ENCODE measurements at regions not wholly inside any gene's neighbourhood (a gene's known extent, or its start where the extent isn't known, plus 50 kb on each side); places are given as distances from the start of the nearest gene placed in this dataset.

DNA sequence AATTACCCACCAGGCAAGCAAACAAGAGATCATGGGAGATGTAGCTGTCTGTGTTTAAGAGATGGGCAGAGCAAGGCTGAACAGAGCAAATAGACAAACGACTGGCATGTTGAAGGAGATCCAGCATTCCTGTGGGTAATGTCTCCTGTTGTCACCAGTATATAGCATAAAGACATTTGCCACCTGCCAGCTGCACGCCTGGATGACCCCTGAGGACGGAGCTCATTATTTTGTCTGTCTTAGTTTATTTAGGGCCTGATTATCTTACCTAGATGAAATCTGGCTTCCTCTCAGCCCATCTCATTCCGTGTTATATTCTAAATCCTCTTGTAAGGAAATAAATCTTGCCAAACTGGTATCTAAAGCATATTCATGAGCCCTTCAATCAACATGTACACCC lies 510.3 kb upstream of the LINC00305 start:
- Histone ChIP-seq H3K9ac (ENCODE audit: low read length) (no peak overlapping the region), H3K4me1 (ENCODE audit: control insufficient read depth, insufficient read depth, low read length) (no peaks in the 10 kb centered on the region), H3K27me3 (ENCODE audit: control insufficient read depth, insufficient read depth, low read length) (no peaks in the 10 kb centered on the region), H3K9me3 (ENCODE audit: control insufficient read depth, insufficient read depth, low read depth, low read length) (no peaks in the 10 kb centered on the region), H3K4me3 (ENCODE audit: low read depth, low read length) (no peak overlapping the region), H3K27ac (ENCODE audit: low read depth, low read length) (no peak overlapping the region), H3K36me3 (ENCODE audit: control insufficient read depth, insufficient read depth, low read length) (no peaks in the 10 kb centered on the region)

DNA sequence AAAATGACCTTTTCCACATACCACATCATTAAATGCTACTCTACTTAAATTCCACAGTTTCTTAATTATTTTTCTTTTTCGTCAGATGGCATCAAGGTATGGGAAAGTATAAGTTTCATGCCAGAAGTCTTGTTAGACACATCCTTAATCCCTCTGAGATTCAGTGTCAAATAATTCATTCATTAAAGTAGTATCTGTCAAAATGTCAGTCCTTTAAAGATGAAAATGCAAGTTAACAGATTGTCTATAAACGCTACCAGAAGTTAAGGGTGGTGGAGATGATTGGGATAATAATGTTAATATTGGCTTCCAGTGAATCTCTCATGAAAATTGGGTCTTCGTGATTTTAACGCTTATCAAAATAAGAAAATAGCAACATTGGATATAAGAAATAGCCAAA lies 504.2 kb upstream of the LINC00305 start:
- Histone ChIP-seq H3K9ac (ENCODE audit: low read length) (no peak overlapping the region), H3K4me3 (ENCODE audit: low read depth, low read length) (no peak overlapping the region), H3K27me3 (ENCODE audit: control insufficient read depth, insufficient read depth, low read length) (no peaks in the 10 kb centered on the region), H3K9me3 (ENCODE audit: control insufficient read depth, insufficient read depth, low read depth, low read length) (no peaks in the 10 kb centered on the region), H3K4me1 (ENCODE audit: control insufficient read depth, insufficient read depth, low read length) (no peaks in the 10 kb centered on the region), H3K27ac (ENCODE audit: low read depth, low read length) (no peak overlapping the region), H3K36me3 (ENCODE audit: control insufficient read depth, insufficient read depth, low read length) (no peaks in the 10 kb centered on the region)

DNA sequence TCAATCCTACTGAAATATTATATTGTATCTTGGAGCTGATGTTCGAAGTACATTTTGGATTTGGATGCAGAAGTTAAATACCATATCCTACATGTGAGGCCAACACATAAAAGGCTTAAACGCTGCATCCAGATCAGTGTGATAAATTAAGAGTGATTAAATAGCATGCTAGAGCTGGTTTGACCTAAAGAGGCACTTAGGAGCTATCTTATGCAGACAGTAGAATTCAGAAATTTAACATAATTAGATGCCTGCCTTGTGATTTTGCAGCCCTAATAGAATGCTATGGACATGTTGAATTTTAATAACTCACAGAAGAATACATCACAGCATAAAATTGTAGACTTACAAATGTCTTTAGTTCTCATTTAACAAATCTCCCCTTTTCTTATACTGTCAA lies 501.2 kb upstream of the LINC00305 start:
- no peaks in the 10 kb centered on the region for H3K36me3 ChIP-seq (ENCODE audit: control insufficient read depth, insufficient read depth, low read length)
- H3K27me3 ChIP-seq (ENCODE audit: control insufficient read depth, insufficient read depth, low read length) = no peaks in the 10 kb centered on the region
- H3K4me3 ChIP-seq (ENCODE audit: low read depth, low read length) = no peak overlapping the region
- H3K9ac ChIP-seq (ENCODE audit: low read length) = no peak overlapping the region
- no peaks in the 10 kb centered on the region for H3K4me1 ChIP-seq (ENCODE audit: control insufficient read depth, insufficient read depth, low read length)
- no peaks in the 10 kb centered on the region; the same call in 1 of the 2 replicates for H3K9me3 ChIP-seq (ENCODE audit: control insufficient read depth, insufficient read depth, low read depth, low read length)
- H3K27ac ChIP-seq (ENCODE audit: low read depth, low read length) = no peak overlapping the region

- Histone ChIP-seq H3K27me3 (ENCODE audit: control insufficient read depth, insufficient read depth, low read length) (no peaks in the 10 kb centered on the region), H3K4me1 (ENCODE audit: control insufficient read depth, insufficient read depth, low read length) (no peaks in the 10 kb centered on the region), H3K9me3 (ENCODE audit: control insufficient read depth, insufficient read depth, low read depth, low read length) (no peaks in the 10 kb centered on the region; the same call in 1 of the 2 replicates), H3K4me3 (ENCODE audit: low read depth, low read length) (no peak overlapping the region), H3K36me3 (ENCODE audit: control insufficient read depth, insufficient read depth, low read length) (no peaks in the 10 kb centered on the region), H3K9ac (ENCODE audit: low read length) (no peak overlapping the region), H3K27ac (ENCODE audit: low read depth, low read length) (no peak overlapping the region)
Observed at GRCh38 chr18:64645753-64646152, 496.9 kb upstream of the LINC00305 start.

DNA sequence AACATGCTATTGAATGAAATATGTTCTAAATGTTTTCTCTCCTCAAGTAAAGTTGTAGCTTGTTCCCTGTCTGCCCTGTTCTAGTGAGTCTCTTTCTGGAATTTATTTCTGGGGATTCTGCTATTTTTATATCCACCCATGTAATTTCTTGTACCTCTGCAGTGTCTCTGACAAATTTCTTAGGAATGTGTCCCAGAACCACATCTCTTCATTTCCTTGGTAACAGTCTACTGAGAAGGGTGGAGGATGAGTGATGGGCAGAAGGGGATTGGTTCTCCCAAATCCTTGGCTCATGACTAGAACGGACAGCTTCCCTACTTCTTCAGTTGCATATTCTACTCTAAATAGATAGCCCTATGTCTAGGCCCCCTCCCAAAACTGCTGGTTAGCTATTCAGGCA lies 490.6 kb upstream of the LINC00305 start:
- Histone ChIP-seq H3K4me3 (ENCODE audit: low read depth, low read length) (no peak overlapping the region), H3K27me3 (ENCODE audit: control insufficient read depth, insufficient read depth, low read length) (no peaks in the 10 kb centered on the region), H3K4me1 (ENCODE audit: control insufficient read depth, insufficient read depth, low read length) (no peaks in the 10 kb centered on the region), H3K36me3 (ENCODE audit: control insufficient read depth, insufficient read depth, low read length) (no peaks in the 10 kb centered on the region), H3K27ac (ENCODE audit: low read depth, low read length) (no peak overlapping the region), H3K9me3 (ENCODE audit: control insufficient read depth, insufficient read depth, low read depth, low read length) (no peaks in the 10 kb centered on the region), H3K9ac (ENCODE audit: low read length) (no peak overlapping the region)

DNA sequence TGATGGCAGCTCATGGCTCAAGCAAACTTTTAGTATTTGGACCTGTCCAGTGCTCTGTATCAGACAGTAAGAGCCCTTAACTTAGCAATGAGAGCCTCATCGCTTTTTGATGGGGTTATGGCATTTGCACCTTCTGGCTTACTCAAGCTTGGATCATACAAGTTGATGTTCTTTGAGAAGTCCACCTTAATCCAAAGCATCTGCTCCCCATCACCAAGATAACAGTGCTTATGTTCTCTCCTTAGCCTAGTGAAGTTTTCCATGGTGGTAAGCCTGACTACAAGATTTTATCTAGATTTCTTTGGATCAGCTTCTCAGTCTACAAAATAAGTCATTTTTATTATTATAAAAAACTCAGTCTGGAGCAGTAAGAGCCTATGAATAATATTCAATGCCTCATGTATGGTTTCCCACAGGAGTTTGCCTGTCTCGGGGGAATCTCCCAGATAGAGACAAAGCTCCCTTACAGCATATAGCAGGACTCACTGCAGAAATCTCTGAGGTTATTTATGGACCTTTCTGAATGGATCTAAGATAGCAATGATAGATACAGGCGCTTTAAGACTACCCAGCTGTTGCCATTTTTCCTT lies 472.2 kb upstream of the LINC00305 start:
- Histone ChIP-seq H3K36me3 (ENCODE audit: control insufficient read depth, insufficient read depth, low read length) (no peaks in the 10 kb centered on the region), H3K4me1 (ENCODE audit: control insufficient read depth, insufficient read depth, low read length) (no peaks in the 10 kb centered on the region), H3K9ac (ENCODE audit: low read length) (no peak overlapping the region), H3K27ac (ENCODE audit: low read depth, low read length) (no peak overlapping the region), H3K27me3 (ENCODE audit: control insufficient read depth, insufficient read depth, low read length) (no peaks in the 10 kb centered on the region), H3K4me3 (ENCODE audit: low read depth, low read length) (no peak overlapping the region), H3K9me3 (ENCODE audit: control insufficient read depth, insufficient read depth, low read depth, low read length) (no peaks in the 10 kb centered on the region)

- no peaks in the 10 kb centered on the region for H3K36me3 ChIP-seq (ENCODE audit: control insufficient read depth, insufficient read depth, low read length)
- H3K9ac ChIP-seq (ENCODE audit: low read length) = no peak overlapping the region
- H3K27me3 ChIP-seq (ENCODE audit: control insufficient read depth, insufficient read depth, low read length) = no peaks in the 10 kb centered on the region
- no peaks in the 10 kb centered on the region for H3K4me1 ChIP-seq (ENCODE audit: control insufficient read depth, insufficient read depth, low read length)
- H3K27ac ChIP-seq (ENCODE audit: low read depth, low read length) = no peak overlapping the region
- H3K9me3 ChIP-seq (ENCODE audit: control insufficient read depth, insufficient read depth, low read depth, low read length) = no peaks in the 10 kb centered on the region
- no peak overlapping the region for H3K4me3 ChIP-seq (ENCODE audit: low read depth, low read length)
Observed at GRCh38 chr18:64618390-64618789, 469.5 kb upstream of the LINC00305 start.

GRCh38 chr18:64615021-64615420 lies 466.1 kb upstream of the LINC00305 start:
- H3K9me3 ChIP-seq (ENCODE audit: control insufficient read depth, insufficient read depth, low read depth, low read length) = no peaks in the 10 kb centered on the region
- H3K27ac ChIP-seq (ENCODE audit: low read depth, low read length) = no peak overlapping the region
- no peaks in the 10 kb centered on the region for H3K27me3 ChIP-seq (ENCODE audit: control insufficient read depth, insufficient read depth, low read length)
- H3K36me3 ChIP-seq (ENCODE audit: control insufficient read depth, insufficient read depth, low read length) = no peaks in the 10 kb centered on the region
- no peaks in the 10 kb centered on the region for H3K4me1 ChIP-seq (ENCODE audit: control insufficient read depth, insufficient read depth, low read length)
- no peak overlapping the region for H3K9ac ChIP-seq (ENCODE audit: low read length)
- no peak overlapping the region for H3K4me3 ChIP-seq (ENCODE audit: low read depth, low read length)

DNA sequence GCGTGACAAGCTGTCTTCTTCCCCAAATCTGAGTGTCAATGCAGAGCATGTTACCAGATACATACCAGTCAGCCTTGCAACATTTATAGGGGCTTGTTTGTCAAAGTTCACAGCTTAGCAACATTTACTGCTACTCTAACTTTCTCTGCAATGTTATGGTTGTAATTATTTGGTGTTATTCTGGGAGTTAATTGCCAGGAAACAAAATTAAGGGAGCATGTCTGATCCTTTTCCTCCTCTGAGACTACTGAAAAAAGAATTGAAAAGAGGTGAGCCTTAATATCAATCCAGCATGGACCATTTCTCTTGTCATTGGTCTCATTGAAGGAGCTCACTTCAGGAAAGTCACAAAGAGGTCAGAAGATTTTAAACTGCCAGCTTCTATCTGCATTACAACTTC lies 465.6 kb upstream of the LINC00305 start:
- no peaks in the 10 kb centered on the region for H3K27me3 ChIP-seq (ENCODE audit: control insufficient read depth, insufficient read depth, low read length)
- H3K4me1 ChIP-seq (ENCODE audit: control insufficient read depth, insufficient read depth, low read length) = no peaks in the 10 kb centered on the region
- no peaks in the 10 kb centered on the region for H3K9me3 ChIP-seq (ENCODE audit: control insufficient read depth, insufficient read depth, low read depth, low read length)
- H3K4me3 ChIP-seq (ENCODE audit: low read depth, low read length) = no peak overlapping the region
- H3K9ac ChIP-seq (ENCODE audit: low read length) = no peak overlapping the region
- H3K36me3 ChIP-seq (ENCODE audit: control insufficient read depth, insufficient read depth, low read length) = no peaks in the 10 kb centered on the region
- H3K27ac ChIP-seq (ENCODE audit: low read depth, low read length) = no peak overlapping the region

DNA sequence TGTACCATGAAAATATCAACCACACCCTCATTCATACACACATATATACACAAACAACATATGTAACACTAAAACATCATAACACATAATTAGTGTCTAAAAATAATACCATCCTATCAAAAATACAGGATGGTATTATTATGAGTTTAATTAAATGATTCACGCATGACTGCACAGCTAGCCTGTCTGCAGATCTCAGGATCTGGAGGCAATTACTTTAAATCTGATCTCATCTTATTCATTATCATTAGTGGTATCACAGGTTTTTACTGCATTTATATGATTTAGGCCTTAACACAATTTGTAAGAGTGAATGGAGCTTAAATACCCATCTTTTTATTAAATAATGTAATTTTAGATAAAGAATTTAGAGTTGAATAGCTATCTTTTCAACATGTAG lies 443.4 kb upstream of the LINC00305 start:
- H3K9me3 ChIP-seq (ENCODE audit: control insufficient read depth, insufficient read depth, low read depth, low read length) = no peaks in the 10 kb centered on the region
- H3K36me3 ChIP-seq (ENCODE audit: control insufficient read depth, insufficient read depth, low read length) = no peaks in the 10 kb centered on the region
- H3K27ac ChIP-seq (ENCODE audit: low read depth, low read length) = no peak overlapping the region
- no peaks in the 10 kb centered on the region for H3K4me1 ChIP-seq (ENCODE audit: control insufficient read depth, insufficient read depth, low read length)
- H3K27me3 ChIP-seq (ENCODE audit: control insufficient read depth, insufficient read depth, low read length) = no peaks in the 10 kb centered on the region
- no peak overlapping the region for H3K4me3 ChIP-seq (ENCODE audit: low read depth, low read length)
- H3K9ac ChIP-seq (ENCODE audit: low read length) = no peak overlapping the region

DNA sequence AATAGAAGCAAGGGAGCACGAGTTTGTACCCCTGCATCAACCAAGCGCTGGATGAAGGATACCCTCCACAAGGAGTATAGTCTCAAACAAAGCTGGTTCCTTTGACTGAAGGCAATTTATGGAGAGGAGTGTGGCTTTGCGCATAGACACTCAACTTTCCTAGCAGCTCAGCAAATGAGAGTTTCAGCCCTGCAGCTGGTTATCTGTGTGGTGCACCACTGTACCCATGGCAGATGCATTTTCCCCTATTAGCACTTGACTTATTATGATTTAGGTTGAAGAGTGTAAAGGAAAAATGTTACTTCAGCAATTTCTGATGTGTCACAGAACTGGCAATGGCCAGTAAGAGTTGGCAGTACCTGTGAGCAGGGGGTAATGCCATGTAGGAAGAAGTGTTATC lies 440.1 kb upstream of the LINC00305 start:
- no peaks in the 10 kb centered on the region for H3K36me3 ChIP-seq (ENCODE audit: control insufficient read depth, insufficient read depth, low read length)
- H3K4me3 ChIP-seq (ENCODE audit: low read depth, low read length) = no peak overlapping the region
- no peak overlapping the region for H3K9ac ChIP-seq (ENCODE audit: low read length)
- no peak overlapping the region for H3K27ac ChIP-seq (ENCODE audit: low read depth, low read length)
- H3K27me3 ChIP-seq (ENCODE audit: control insufficient read depth, insufficient read depth, low read length) = no peaks in the 10 kb centered on the region
- peaks cover 4% of the 10 kb centered on the region; the same call in 1 of the 2 replicates for H3K4me1 ChIP-seq (ENCODE audit: control insufficient read depth, insufficient read depth, low read length)
- H3K9me3 ChIP-seq (ENCODE audit: control insufficient read depth, insufficient read depth, low read depth, low read length) = no peaks in the 10 kb centered on the region

DNA sequence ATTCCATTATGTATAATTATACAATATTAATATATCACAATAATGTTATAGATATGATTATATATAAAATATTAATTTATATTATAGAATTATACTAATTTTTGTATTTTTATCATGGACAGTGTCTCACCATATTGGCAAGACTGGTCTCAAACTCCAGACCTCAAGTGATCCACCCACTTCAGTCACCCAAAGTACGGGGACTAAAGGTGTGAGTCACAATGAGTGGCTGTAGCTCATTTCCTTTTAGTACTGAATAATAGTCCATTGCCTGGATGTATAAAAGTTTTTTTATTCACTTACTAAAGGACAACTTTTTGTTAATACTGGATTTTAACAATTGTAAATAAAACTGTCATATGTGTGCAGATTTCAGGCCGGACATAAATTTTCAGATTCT lies 417.6 kb upstream of the LINC00305 start:
- no peaks in the 10 kb centered on the region for H3K36me3 ChIP-seq (ENCODE audit: control insufficient read depth, insufficient read depth, low read length)
- H3K27me3 ChIP-seq (ENCODE audit: control insufficient read depth, insufficient read depth, low read length) = no peaks in the 10 kb centered on the region
- H3K4me3 ChIP-seq (ENCODE audit: low read depth, low read length) = no peak overlapping the region
- H3K27ac ChIP-seq (ENCODE audit: low read depth, low read length) = no peak overlapping the region
- H3K4me1 ChIP-seq (ENCODE audit: control insufficient read depth, insufficient read depth, low read length) = no peaks in the 10 kb centered on the region
- H3K9me3 ChIP-seq (ENCODE audit: control insufficient read depth, insufficient read depth, low read depth, low read length) = peaks cover 14% of the 10 kb centered on the region
- H3K9ac ChIP-seq (ENCODE audit: low read length) = no peak overlapping the region

Measured in HUES6 (cell line).